SK-N-SH (cell line): ENCODE measurements at regions not wholly inside any gene's neighbourhood (a gene's known extent, or its start where the extent isn't known, plus 50 kb on each side); places are given as distances from the start of the nearest gene placed in this dataset.
"Not testable (repeated sequence)": the region's sequence is repeated elsewhere in the genome, so short reads cannot be mapped to it uniquely, and the experiment has no call there.

Source experiments
- CTCF ChIA-PET: fragments of 300-600, 350-600 bp; formaldehyde crosslinking; extraction: SDS; loops from one replicate; lab custom pipeline; 2021; lab: Yijun Ruan, JAX
- POLR2A ChIA-PET: fragments of 350-600 bp; sonication (Branson Sonifier 250); formaldehyde crosslinking; extraction: SDS; loops from one replicate; lab custom pipeline; 2020; ENCODE audit warnings: antibody characterized with exemption, inconsistent platforms; lab: Yijun Ruan, JAX
- DNase-seq: peaks from one replicate; pipeline ENCODE4 v3.0.0; 2012
- H2AFZ ChIP-seq: fragments of 200-600 bp; sonication (generic); 2 replicates; pipeline ENCODE4 v1.8.1; 2016; ENCODE audit warnings: antibody characterized with exemption, mild to moderate bottlenecking, low read depth
- H3F3A ChIP-seq: fragments of 200-600 bp; sonication (generic); replicated peaks from 2 replicates; pipeline ENCODE3; 2016; ENCODE audit warnings: antibody characterized with exemption, mild to moderate bottlenecking; ENCODE audit not compliant: insufficient read depth
- H3K27ac ChIP-seq, 2 experiments: fragments of 200-500 bp in 1 of 2; fragments of 200-600 bp in 1 of 2; sonication (Bioruptor generic) in 1 of 2; sonication (generic), shearing (Covaris generic) in 1 of 2; 2 replicates each; pipeline versions ENCODE4 v1.5.1 to v1.6.1; 2014 to 2016; ENCODE audit warnings: low read depth in 2 of 2, inconsistent platforms in 1 of 2, low read length in 1 of 2, mild to moderate bottlenecking in 1 of 2, mixed read lengths in 1 of 2
- H3K27me3 ChIP-seq: fragments of 200-600 bp; sonication (generic), shearing (Covaris generic); 2 replicates; pipeline ENCODE4 v1.6.1; 2016; ENCODE audit warnings: mixed run types; ENCODE audit not compliant: insufficient read depth
- H3K36me3 ChIP-seq, 2 experiments: fragments of 200-500 bp in 1 of 2; fragments of 200-600 bp in 1 of 2; sonication (Bioruptor generic) in 1 of 2; sonication (generic) in 1 of 2; replicated peaks in 1 of 2; 2 replicates each; pipeline versions ENCODE3 to v1.5.1; 2014 to 2016; ENCODE audit warnings: low read length in 1 of 2, mild to moderate bottlenecking in 1 of 2; ENCODE audit not compliant: insufficient read depth in 2 of 2, control insufficient read depth in 1 of 2
- H3K4me1 ChIP-seq, 2 experiments: fragments of 200-500 bp in 1 of 2; fragments of 200-600 bp in 1 of 2; sonication (Bioruptor generic) in 1 of 2; sonication (generic), shearing (Covaris generic) in 1 of 2; 2 replicates each; pipeline versions ENCODE4 v1.5.1 to v1.6.1; 2014 to 2016; ENCODE audit warnings: low read depth in 1 of 2, low read length in 1 of 2, mixed run types in 1 of 2; ENCODE audit not compliant: insufficient read depth in 2 of 2, control insufficient read depth in 1 of 2
- H3K4me2 ChIP-seq: fragments of 200-600 bp; sonication (generic), shearing (Covaris generic); 2 replicates; pipeline ENCODE4 v1.6.1; 2017; ENCODE audit warnings: mixed run types
- H3K4me3 ChIP-seq, 2 experiments: fragments of 200-500 bp in 1 of 2; fragments of 200-600 bp in 1 of 2; sonication (Bioruptor generic) in 1 of 2; sonication (generic), shearing (Covaris generic) in 1 of 2; 2 replicates each; pipeline versions ENCODE4 v1.5.1 to v1.8.1; 2014 to 2016; ENCODE audit warnings: low read depth in 2 of 2, inconsistent platforms in 1 of 2, low read length in 1 of 2, mild to moderate bottlenecking in 1 of 2, mixed read lengths in 1 of 2, moderate library complexity in 1 of 2
- H3K79me2 ChIP-seq: fragments of 200-600 bp; sonication (generic); 2 replicates; pipeline ENCODE4 v1.8.1; 2017; ENCODE audit warnings: mild to moderate bottlenecking; ENCODE audit not compliant: insufficient read depth
- H3K9ac ChIP-seq: fragments of 200-600 bp; sonication (generic); 2 replicates; pipeline ENCODE4 v1.6.1; 2017; ENCODE audit warnings: mixed run types
- H3K9me2 ChIP-seq: fragments of 200-600 bp; sonication (generic); 2 replicates; pipeline ENCODE4 v1.6.1; 2017; ENCODE audit warnings: mixed run types
- H3K9me3 ChIP-seq: fragments of 200-600 bp; sonication (generic); 2 replicates; pipeline ENCODE4 v1.6.1; 2017; ENCODE audit warnings: mixed run types, mild to moderate bottlenecking, moderate library complexity
- H4K20me1 ChIP-seq: fragments of 200-600 bp; sonication (generic); 2 replicates; pipeline ENCODE4 v1.6.1; 2017; ENCODE audit warnings: mild to moderate bottlenecking, mixed run types; ENCODE audit not compliant: insufficient read depth
- EP300 ChIP-seq, 2 experiments: IDR thresholded peaks; 2 replicates each; pipeline versions ENCODE4 v1.4.0 to v1.6.1; 2012; ENCODE audit warnings: borderline replicate concordance in 1 of 2, low read depth in 1 of 2, low read length in 1 of 2
- GABPA ChIP-seq: IDR thresholded peaks from 2 replicates; pipeline ENCODE4 v1.4.0; 2012; ENCODE audit warnings: low read depth, mild to moderate bottlenecking
- GATA2 ChIP-seq: sonication (generic); formaldehyde crosslinking; IDR thresholded peaks from 2 replicates; pipeline ENCODE4 v1.5.0; 2020; ENCODE audit warnings: mild to moderate bottlenecking, missing genetic modification reagents
- MAX ChIP-seq: IDR thresholded peaks from 2 replicates; pipeline ENCODE4 v1.4.0; 2012; ENCODE audit warnings: low read depth
- NFIC ChIP-seq: IDR thresholded peaks from 2 replicates; pipeline ENCODE4 v1.4.0; 2012; ENCODE audit warnings: borderline replicate concordance
- PBX3 ChIP-seq: IDR thresholded peaks from 2 replicates; pipeline ENCODE4; 2012
- POLR2AphosphoS5 ChIP-seq: IDR thresholded peaks from 2 replicates; pipeline ENCODE4 v1.6.1; 2012; ENCODE audit warnings: low read depth, low read length
- RXRA ChIP-seq: IDR thresholded peaks from 2 replicates; pipeline ENCODE4 v1.4.0; 2012; ENCODE audit warnings: low read depth, mild to moderate bottlenecking, borderline replicate concordance
- TAF1 ChIP-seq: IDR thresholded peaks from 2 replicates; pipeline ENCODE4 v1.6.1; 2012; ENCODE audit warnings: low read depth, mild to moderate bottlenecking, low read length, moderate library complexity, borderline replicate concordance
- USF2 ChIP-seq: fragments of 150-350 bp; IDR thresholded peaks from 2 replicates; pipeline ENCODE4 v1.6.1; 2017; ENCODE audit warnings: antibody characterized with exemption, low read length, low read depth, borderline replicate concordance
- ZBTB33 ChIP-seq: IDR thresholded peaks from 2 replicates; pipeline ENCODE4 v1.4.0; 2012; ENCODE audit warnings: low read depth, borderline replicate concordance
- WGBS: methylation state at CpG from one replicate; pipeline ENCODE4 v1.1.6; 2017; ENCODE audit warnings: low lambda C conversion rate; 5-methylcytosine and 5-hydroxymethylcytosine counted together

- no peaks in the 10 kb centered on the region for H3K4me1 ChIP-seq
- peaks cover 19% of the 10 kb centered on the region for H3K27me3 ChIP-seq
- no peak overlapping the region for H2AFZ ChIP-seq
- H3K4me2 ChIP-seq = no peak overlapping the region
- WGBS = 9% methylated on average over 1 of the region's 1 CpG
- ChIA-PET POLR2A (no interaction called here), CTCF (no interaction called here)
- no peaks in the 10 kb centered on the region for H3K36me3 ChIP-seq
- no peaks in the 10 kb centered on the region for H3F3A ChIP-seq
- H3K27ac ChIP-seq = no peak overlapping the region
- H3K9ac ChIP-seq = no peak overlapping the region
- no peaks in the 10 kb centered on the region for H3K79me2 ChIP-seq
- TF ChIP-seq USF2 = no peak
- TF ChIP-seq GABPA = no peak
- no peak for TF ChIP-seq RXRA
- no peak for TF ChIP-seq MAX
- no peak for TF ChIP-seq GATA2 (CRISPR knock-in tag)
- TF ChIP-seq POLR2AphosphoS5 = no peak
- TF ChIP-seq NFIC = no peak
- TF ChIP-seq EP300 (IDR thresholded peaks at IDR 0.05; ENCODE audit: borderline replicate concordance in 1 of 2, low read depth in 1 of 2, low read length in 1 of 2) = no peak
- TF ChIP-seq PBX3 = no peak
- TF ChIP-seq TAF1 = no peak
- TF ChIP-seq ZBTB33 = no peak
- no peaks in the 10 kb centered on the region for H3K9me2 ChIP-seq
- H3K4me3 ChIP-seq = no peak overlapping the region
- H4K20me1 ChIP-seq = no peaks in the 10 kb centered on the region
- H3K9me3 ChIP-seq = no peaks in the 10 kb centered on the region
- no peak for DNase-seq
Measured at GRCh38 chr7:156324201-156324600, 316.4 kb upstream of the RNF32 start.

- H3K9ac ChIP-seq, H3K9me2 ChIP-seq, H2AFZ ChIP-seq, H3K4me1 ChIP-seq, H3K27ac ChIP-seq, DNase-seq, H3K4me2 ChIP-seq, H3K27me3 ChIP-seq, H4K20me1 ChIP-seq, CTCF ChIA-PET, H3F3A ChIP-seq, H3K79me2 ChIP-seq, H3K9me3 ChIP-seq, H3K36me3 ChIP-seq, H3K4me3 ChIP-seq, POLR2A ChIA-PET: not testable (repeated sequence)
- 0% methylated on average over 1 of the region's 1 CpG for WGBS
Measured at GRCh38 chr7:156321430-156321829, 319.1 kb upstream of the RNF32 start.
